Vagina (tissue), 2 donors: ENCODE measurements at regions not wholly inside any gene's neighbourhood (a gene's known extent, or its start where the extent isn't known, plus 50 kb on each side); places are given as distances from the start of the nearest gene placed in this dataset.

Experiments used
- DNase-seq, 2 donors: peaks; one replicate each; pipeline ENCODE4 v3.0.0-alpha.2; 2017; ENCODE audit errors: extremely low spot score in 2 of 2
- H3K27ac ChIP-seq: fragments of 200-600 bp; sonication (generic); one replicate; pipeline ENCODE4 v1.5.1; 2019
- H3K27me3 ChIP-seq: fragments of 200-600 bp; sonication (generic); one replicate; pipeline ENCODE4 v1.5.1; 2019
- H3K36me3 ChIP-seq, 2 donors: fragments of 200-600 bp; sonication (generic); one replicate each; pipeline ENCODE4 v1.5.1; 2017 to 2019
- H3K4me1 ChIP-seq: fragments of 200-600 bp; sonication (generic); one replicate; pipeline ENCODE4 v1.5.1; 2019
- H3K4me3 ChIP-seq, 2 donors: fragments of 200-600 bp; sonication (generic); 1 replicate in 1 of 2; 2 replicates in 1 of 2; pipeline ENCODE4 v1.5.1; 2016 to 2019
- H3K9me3 ChIP-seq: fragments of 200-600 bp; sonication (generic); one replicate; pipeline ENCODE4 v1.5.1; 2019
- CTCF ChIP-seq, 3 experiments: fragments of 450-650 bp in 2 of 3; fragments of 200-600 bp in 1 of 3; sonication (generic) in 1 of 3; IDR thresholded peaks; one replicate each; pipeline ENCODE4 v1.5.1; 2017 to 2019; ENCODE audit warnings: antibody characterized with exemption in 3 of 3, mild to moderate bottlenecking in 2 of 3, moderate library complexity in 2 of 3
- POLR2A ChIP-seq, 2 donors: fragments of 450-650 bp; IDR thresholded peaks; one replicate each; pipeline ENCODE4 v1.6.1; 2017; ENCODE audit warnings: antibody characterized with exemption in 2 of 2, mild to moderate bottlenecking in 2 of 2, moderate library complexity in 2 of 2
- POLR2AphosphoS5 ChIP-seq, 2 donors: sonication (generic); formaldehyde crosslinking; IDR thresholded peaks; one replicate each; pipeline ENCODE4 v1.9.0; 2017; ENCODE audit warnings: antibody characterized with exemption in 2 of 2, mild to moderate bottlenecking in 2 of 2, low read depth in 1 of 2; ENCODE audit not compliant: insufficient read depth in 1 of 2
- intact Hi-C: fragments of 100-400 bp; cut with DNase I; formaldehyde crosslinking; loops from one replicate; pipeline ENCODE4 v1.15.1; 2023

DNA sequence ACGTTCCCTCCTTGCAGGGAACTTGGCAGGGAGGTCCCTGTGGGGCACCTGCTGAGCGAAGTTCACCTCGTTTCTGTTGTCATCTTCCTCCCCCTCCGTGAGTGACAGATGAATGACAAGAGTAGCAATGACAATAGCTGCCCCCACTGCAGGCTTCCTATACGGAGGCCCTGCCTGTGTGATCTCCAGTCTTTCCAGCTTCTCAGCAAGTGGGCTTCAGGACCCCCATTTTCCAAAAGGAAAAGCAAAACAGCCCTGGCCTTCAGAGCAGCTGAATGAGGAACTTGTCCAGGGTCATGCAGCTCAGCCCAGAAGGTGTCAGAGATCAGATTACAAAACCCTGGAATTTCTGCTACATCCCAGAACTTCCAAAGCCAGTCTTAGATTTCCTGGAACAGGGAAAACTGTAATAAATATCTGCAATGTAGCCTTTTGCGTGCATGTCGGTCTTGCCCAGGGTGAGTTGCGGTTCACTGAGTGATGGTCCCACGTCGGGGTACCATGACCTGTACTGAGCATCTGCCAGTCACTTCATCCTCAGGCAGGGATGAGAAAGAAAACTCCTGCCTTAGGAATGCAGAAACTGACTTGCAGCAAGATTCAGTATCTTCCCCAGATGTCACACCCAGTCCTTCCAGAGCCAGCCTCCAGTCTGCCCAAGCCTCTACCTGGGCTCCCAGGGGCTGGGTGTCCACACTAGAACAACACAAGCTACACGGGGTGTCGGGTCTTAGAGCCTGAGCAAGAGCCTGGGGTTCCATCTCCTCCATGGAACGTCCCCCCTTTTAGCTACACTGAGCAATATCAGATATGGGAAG lies 1457.0 kb downstream of the BRD1 start:
- TF ChIP-seq POLR2A (IDR thresholded peaks at IDR 0.05) (no peak), CTCF (IDR thresholded peaks at IDR 0.05) (no peak), POLR2AphosphoS5 (IDR thresholded peaks at IDR 0.05; ENCODE audit: insufficient read depth in 1 of 2, low read depth in 1 of 2) (no peak)
- no peaks in the 10 kb centered on the region for H3K27me3 ChIP-seq
- H3K4me1 ChIP-seq: peaks cover 6% of the 10 kb centered on the region
- no peak overlapping the region for H3K4me3 ChIP-seq
- intact Hi-C loops: no loop called here
- H3K27ac ChIP-seq: no peak overlapping the region
- no peak for DNase-seq
- no peaks in the 10 kb centered on the region for H3K9me3 ChIP-seq
- no peaks in the 10 kb centered on the region for H3K36me3 ChIP-seq

DNA sequence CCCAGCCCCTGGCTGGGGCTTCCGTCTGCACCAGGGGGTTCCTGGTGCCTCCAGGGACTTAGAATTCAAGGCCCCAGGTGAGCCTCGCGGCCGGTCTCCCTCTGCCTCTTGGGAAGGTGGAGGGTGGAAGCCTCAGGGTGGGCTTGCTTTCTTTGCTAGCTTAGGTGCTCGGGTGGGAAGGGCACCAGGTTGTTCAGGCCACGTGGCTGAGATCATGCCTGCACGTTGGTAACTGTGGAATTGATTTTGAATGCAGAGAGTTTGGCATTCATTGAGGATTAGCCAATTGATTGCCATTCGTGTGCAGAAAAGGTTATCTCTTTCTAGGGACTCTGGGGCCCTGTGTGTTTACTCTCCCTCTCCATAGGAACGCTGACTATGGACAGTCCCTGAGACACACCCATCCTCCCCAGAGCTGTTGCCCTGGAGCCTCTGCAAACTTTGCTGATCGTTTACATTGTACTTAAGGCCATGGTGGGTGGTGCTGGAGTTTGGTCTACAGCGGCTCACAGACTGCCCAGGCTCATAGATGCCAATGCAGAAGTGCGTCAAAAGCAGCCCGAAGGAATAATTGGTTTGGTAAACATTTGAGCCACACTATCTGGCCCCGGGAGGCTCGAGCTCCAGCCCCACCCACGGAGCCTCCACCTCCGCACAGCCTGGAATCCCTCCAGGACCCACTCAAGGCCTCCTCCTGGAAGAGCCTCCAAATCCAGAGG lies 1457.7 kb downstream of the BRD1 start:
- no peak for DNase-seq
- Histone ChIP-seq H3K27ac (no peak overlapping the region), H3K4me3 (no peak overlapping the region), H3K9me3 (no peaks in the 10 kb centered on the region), H3K36me3 (no peaks in the 10 kb centered on the region), H3K27me3 (no peaks in the 10 kb centered on the region), H3K4me1 (peaks cover 6% of the 10 kb centered on the region)
- TF ChIP-seq POLR2A (IDR thresholded peaks at IDR 0.05) (no peak), CTCF (IDR thresholded peaks at IDR 0.05) (no peak), POLR2AphosphoS5 (IDR thresholded peaks at IDR 0.05; ENCODE audit: insufficient read depth in 1 of 2, low read depth in 1 of 2) (no peak)
- intact Hi-C loops: no loop called here

- no peak overlapping the region for H3K4me3 ChIP-seq
- H3K27ac ChIP-seq: no peak overlapping the region
- TF ChIP-seq POLR2A (IDR thresholded peaks at IDR 0.05) (no peak), POLR2AphosphoS5 (IDR thresholded peaks at IDR 0.05; ENCODE audit: insufficient read depth in 1 of 2, low read depth in 1 of 2) (no peak), CTCF (IDR thresholded peaks at IDR 0.05) (no peak)
- DNase-seq: peak in 1 of 2 donors; percentile 60
- H3K4me1 ChIP-seq: peaks cover 6% of the 10 kb centered on the region
- H3K27me3 ChIP-seq: no peaks in the 10 kb centered on the region
- no peaks in the 10 kb centered on the region for H3K36me3 ChIP-seq
- H3K9me3 ChIP-seq: no peaks in the 10 kb centered on the region
- intact Hi-C loops: no loop called here
These were observed 1458.6 kb downstream of the BRD1 start for GRCh38 chr22:48368975-48369525.

DNA sequence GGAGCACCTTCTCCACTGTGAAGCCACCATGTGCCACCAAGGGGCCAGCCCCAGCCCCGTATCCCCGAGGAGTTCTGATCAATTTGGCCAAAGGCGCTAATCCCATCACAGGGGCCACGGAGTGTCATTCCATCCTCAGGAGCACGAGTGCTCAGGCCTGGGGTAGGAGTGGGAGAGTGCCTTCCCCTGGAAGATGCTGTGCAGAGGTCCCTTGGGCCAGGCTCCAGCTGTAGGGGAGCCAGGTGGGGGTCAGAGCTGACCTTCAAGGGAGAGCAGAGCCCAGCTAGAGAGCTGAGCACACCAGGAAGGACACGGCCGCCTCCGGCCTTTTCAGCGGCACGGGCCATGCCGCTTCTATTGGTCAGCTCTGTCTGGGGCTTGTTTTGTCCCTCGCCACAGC lies 1459.9 kb downstream of the BRD1 start:
- H3K4me3 ChIP-seq: no peak overlapping the region
- no peaks in the 10 kb centered on the region for H3K36me3 ChIP-seq
- H3K27ac ChIP-seq: no peak overlapping the region
- peaks cover 6% of the 10 kb centered on the region for H3K4me1 ChIP-seq
- DNase-seq: no peak
- TF ChIP-seq POLR2AphosphoS5 (IDR thresholded peaks at IDR 0.05; ENCODE audit: insufficient read depth in 1 of 2, low read depth in 1 of 2): no peak
- TF ChIP-seq POLR2A (IDR thresholded peaks at IDR 0.05): no peak
- no peak for TF ChIP-seq CTCF (IDR thresholded peaks at IDR 0.05)
- H3K27me3 ChIP-seq: no peaks in the 10 kb centered on the region
- no peaks in the 10 kb centered on the region for H3K9me3 ChIP-seq
- intact Hi-C loops: no loop called here
